ENCODE measurements at regions not wholly inside any gene's neighbourhood (a gene's known extent, or its start where the extent isn't known, plus 50 kb on each side); places are given as distances from the start of the nearest gene placed in this dataset.
"Not testable (repeated sequence)": the region's sequence is repeated elsewhere in the genome, so short reads cannot be mapped to it uniquely, and the experiment has no call there.

DNA sequence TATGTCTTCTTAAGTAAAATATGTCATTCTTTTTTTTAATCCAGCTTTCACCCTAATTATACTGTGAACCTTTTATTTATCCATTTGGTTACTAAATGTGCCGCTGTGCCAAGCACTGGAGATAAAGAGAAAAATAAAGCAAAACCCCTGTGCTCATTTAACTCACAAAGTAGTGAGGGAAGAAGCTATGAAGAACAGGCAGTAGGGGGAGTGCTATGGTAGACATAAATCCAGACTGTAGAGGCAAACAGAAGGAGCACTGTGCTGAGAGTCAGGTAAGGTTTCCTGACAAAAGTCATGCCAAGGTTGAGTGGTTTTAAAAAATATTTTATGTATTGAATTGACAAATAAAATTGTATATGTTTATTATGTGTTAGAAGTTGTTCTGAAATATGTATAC is 188.5 kb upstream of the SYT10 start:
- Histone ChIP-seq H3K36me3 (no peaks in the 10 kb centered on the region), H3K4me3 (no peak overlapping the region), H3K27ac (no peak overlapping the region), H3K9me3 (no peaks in the 10 kb centered on the region), H3K4me1 (no peaks in the 10 kb centered on the region), H3K27me3 (no peaks in the 10 kb centered on the region)
- ATAC-seq = no peak
- intact Hi-C loops (cut with DNase I) = no loop called here
- no peak for DNase-seq
- TF ChIP-seq, protein P1, sequence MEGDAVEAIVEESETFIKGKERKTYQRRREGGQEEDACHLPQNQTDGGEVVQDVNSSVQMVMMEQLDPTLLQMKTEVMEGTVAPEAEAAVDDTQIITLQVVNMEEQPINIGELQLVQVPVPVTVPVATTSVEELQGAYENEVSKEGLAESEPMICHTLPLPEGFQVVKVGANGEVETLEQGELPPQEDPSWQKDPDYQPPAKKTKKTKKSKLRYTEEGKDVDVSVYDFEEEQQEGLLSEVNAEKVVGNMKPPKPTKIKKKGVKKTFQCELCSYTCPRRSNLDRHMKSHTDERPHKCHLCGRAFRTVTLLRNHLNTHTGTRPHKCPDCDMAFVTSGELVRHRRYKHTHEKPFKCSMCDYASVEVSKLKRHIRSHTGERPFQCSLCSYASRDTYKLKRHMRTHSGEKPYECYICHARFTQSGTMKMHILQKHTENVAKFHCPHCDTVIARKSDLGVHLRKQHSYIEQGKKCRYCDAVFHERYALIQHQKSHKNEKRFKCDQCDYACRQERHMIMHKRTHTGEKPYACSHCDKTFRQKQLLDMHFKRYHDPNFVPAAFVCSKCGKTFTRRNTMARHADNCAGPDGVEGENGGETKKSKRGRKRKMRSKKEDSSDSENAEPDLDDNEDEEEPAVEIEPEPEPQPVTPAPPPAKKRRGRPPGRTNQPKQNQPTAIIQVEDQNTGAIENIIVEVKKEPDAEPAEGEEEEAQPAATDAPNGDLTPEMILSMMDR (IDR thresholded peaks at IDR 0.05) = no peak
- TF ChIP-seq POLR2A (IDR thresholded peaks at IDR 0.05) = no peak
- 84 to 97% (median 85%) methylated on average over 1 of the region's 1 CpG for WGBS, 4 donors

DNA sequence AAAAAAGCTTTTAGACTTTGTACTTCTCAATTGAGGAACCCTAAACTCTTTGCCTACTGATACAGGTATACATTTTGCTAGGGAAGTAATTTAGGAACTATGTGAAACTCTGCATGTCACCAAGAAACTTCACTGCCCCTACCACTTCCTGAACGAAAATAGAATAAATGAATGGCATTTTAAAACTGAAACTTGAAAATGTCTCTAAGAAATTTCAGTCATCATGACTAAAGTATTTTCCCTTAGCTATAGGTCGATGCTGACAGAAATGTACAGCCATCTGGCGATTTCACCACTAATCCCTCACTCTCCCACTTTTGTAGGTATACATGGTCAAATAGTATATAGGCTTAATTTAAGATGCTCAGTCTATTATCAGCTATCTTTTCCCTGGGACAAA is 194.9 kb upstream of the SYT10 start:
- WGBS, 4 donors = 61 to 70% (median 68%) methylated on average over 3 of the region's 3 CpGs
- no peak for ATAC-seq
- intact Hi-C loops (cut with DNase I) = no loop called here
- DNase-seq = no peak
- Histone ChIP-seq H3K9me3 (peaks cover 0 to 4% (median 0%) of the 10 kb centered on the region in 12 donors), H3K4me3 (no peak overlapping the region), H3K36me3 (no peaks in the 10 kb centered on the region), H3K27ac (no peak overlapping the region), H3K4me1 (no peaks in the 10 kb centered on the region), H3K27me3 (no peaks in the 10 kb centered on the region)
- no peak for TF ChIP-seq POLR2A (IDR thresholded peaks at IDR 0.05)
- TF ChIP-seq, protein P1 (IDR thresholded peaks at IDR 0.05) = no peak

DNA sequence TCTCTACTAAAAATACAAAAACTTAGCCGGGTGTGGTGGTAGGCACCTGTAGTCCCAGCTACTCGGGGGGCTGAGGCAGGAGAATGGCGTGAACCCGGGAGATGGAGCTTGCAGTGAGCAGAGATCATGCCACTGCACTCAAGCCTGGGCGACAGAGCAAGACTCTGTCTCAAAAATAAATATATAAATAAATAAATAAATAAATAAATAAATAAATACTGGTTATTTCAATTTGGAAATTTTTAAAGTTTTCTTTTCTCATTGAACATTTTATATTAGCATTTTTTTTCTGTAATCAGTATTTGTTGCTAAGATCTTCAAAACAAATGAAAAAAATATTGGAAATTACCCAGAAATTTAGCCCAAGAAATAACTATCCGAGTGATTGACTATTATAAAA is 197.3 kb upstream of the SYT10 start:
- H3K4me1 ChIP-seq; H3K4me3 ChIP-seq; intact Hi-C loops (cut with DNase I); ATAC-seq; DNase-seq; H3K36me3 ChIP-seq; H3K27ac ChIP-seq; H3K27me3 ChIP-seq; H3K9me3 ChIP-seq: not testable (repeated sequence)
- WGBS, 4 donors = 87 to 92% (median 88%) methylated on average over 6 of the region's 6 CpGs

DNA sequence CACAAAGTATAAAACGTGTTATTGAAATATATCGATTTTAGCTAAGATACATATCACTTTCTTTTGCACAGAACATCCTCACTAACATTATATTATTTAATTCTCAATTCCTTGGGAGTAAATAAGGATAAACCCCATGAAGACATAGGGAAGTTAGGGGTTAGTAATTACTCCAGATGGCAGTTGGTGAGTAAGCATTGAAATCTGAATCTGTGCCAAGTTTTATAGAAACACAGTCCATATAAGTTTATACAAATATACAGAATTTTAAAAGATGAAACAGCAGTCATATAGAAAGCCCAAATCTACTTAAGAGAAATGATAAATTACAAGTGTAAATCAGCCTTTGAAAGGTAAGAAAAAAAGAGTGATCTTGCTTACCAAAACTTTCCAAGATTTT is 200.4 kb upstream of the SYT10 start:
- Histone ChIP-seq H3K36me3 (no peaks in the 10 kb centered on the region), H3K27me3 (no peaks in the 10 kb centered on the region), H3K9me3 (peaks cover 0 to 4% (median 0%) of the 10 kb centered on the region in 12 donors), H3K27ac (no peak overlapping the region), H3K4me1 (no peaks in the 10 kb centered on the region), H3K4me3 (no peak overlapping the region)
- ATAC-seq (no peak), DNase-seq (no peak)
- no peak for TF ChIP-seq POLR2A (IDR thresholded peaks at IDR 0.05)
- TF ChIP-seq, protein P1 (IDR thresholded peaks at IDR 0.05) = no peak
- intact Hi-C loops (cut with DNase I) = no loop called here
- 66 to 94% (median 88%) methylated on average over 2 of the region's 2 CpGs for WGBS, 4 donors

DNA sequence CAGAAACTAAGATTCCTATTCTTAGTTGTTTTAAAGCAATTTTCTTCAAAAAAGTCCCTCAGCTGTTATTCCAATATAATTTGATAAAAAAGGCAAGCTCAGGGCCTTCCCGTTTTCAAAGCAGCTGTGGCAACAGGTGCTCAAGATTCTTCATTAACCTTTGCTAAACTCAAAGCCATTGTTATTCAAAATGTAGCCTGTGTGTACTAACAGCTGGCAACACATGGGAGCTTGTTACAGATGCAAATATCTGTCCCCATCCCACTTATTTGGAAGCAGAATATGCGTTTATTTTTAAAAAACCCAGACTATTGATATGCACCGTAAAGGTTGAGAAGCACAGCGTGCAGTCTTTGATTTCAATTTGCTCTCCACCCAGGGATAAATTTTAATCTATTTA is 210.4 kb upstream of the SYT10 start:
- Histone ChIP-seq H3K27ac (no peak overlapping the region), H3K4me1 (no peaks in the 10 kb centered on the region), H3K4me3 (no peak overlapping the region), H3K36me3 (no peaks in the 10 kb centered on the region), H3K27me3 (no peaks in the 10 kb centered on the region), H3K9me3 (peaks cover 0 to 11% (median 0%) of the 10 kb centered on the region in 12 donors)
- intact Hi-C loops (cut with DNase I) = no loop called here
- TF ChIP-seq, protein P1 (IDR thresholded peaks at IDR 0.05) = no peak
- no peak for TF ChIP-seq POLR2A (IDR thresholded peaks at IDR 0.05)
- ATAC-seq = no peak
- 78 to 82% (median 79%) methylated on average over 4 of the region's 4 CpGs for WGBS, 4 donors
- DNase-seq = no peak

Measured in heart left ventricle (tissue), 16 donors.